ENCODE measurements at regions not wholly inside any gene's neighbourhood (a gene's known extent, or its start where the extent isn't known, plus 50 kb on each side); places are given as distances from the start of the nearest gene placed in this dataset.

DNA sequence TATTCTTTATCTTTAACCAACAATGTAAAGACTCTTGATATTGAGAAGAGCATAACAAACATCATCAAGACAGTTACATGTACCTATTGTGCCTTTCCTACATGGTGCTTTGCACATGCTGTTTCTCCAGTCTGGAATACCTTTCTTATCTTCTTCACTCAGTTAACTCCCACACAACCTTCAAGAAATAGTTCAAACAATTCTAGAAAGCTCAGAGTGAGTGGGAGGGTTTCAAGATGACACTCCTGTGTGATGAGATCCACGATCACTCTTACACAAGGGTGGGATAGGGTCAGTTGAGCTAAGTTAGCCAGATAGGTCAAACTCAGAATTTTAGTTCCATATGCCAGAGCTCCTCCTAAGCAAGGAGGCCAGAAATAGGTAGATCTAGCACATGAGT, 915.5 kb downstream of the NR2F1-AS1 start:
- H3K27ac ChIP-seq (ENCODE audit: low read length in 2 of 2): no peak overlapping the region
- no peak overlapping the region for H3K9ac ChIP-seq (ENCODE audit: low read length)
- no peak for ATAC-seq (ENCODE audit: low read depth)
- TF ChIP-seq EZH2 (IDR thresholded peaks at IDR 0.05; ENCODE audit: borderline replicate concordance, insufficient read depth, low read depth, low read length, poor library complexity, severe bottlenecking): no peak
- TF ChIP-seq, protein P1, sequence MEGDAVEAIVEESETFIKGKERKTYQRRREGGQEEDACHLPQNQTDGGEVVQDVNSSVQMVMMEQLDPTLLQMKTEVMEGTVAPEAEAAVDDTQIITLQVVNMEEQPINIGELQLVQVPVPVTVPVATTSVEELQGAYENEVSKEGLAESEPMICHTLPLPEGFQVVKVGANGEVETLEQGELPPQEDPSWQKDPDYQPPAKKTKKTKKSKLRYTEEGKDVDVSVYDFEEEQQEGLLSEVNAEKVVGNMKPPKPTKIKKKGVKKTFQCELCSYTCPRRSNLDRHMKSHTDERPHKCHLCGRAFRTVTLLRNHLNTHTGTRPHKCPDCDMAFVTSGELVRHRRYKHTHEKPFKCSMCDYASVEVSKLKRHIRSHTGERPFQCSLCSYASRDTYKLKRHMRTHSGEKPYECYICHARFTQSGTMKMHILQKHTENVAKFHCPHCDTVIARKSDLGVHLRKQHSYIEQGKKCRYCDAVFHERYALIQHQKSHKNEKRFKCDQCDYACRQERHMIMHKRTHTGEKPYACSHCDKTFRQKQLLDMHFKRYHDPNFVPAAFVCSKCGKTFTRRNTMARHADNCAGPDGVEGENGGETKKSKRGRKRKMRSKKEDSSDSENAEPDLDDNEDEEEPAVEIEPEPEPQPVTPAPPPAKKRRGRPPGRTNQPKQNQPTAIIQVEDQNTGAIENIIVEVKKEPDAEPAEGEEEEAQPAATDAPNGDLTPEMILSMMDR (IDR thresholded peaks at IDR 0.05): no peak
- H3K36me3 ChIP-seq (replicated peaks in 1 of 2; ENCODE audit: control extremely low read depth in 1 of 2, control insufficient read depth in 1 of 2, extremely low read depth in 1 of 2, insufficient read depth in 2 of 2, low read length in 1 of 2): no peaks in the 10 kb centered on the region
- no peaks in the 10 kb centered on the region for H3K79me2 ChIP-seq (ENCODE audit: control insufficient read depth, insufficient read depth, low read length)
- no peaks in the 10 kb centered on the region for H3K4me1 Mint-ChIP-seq
- no peaks in the 10 kb centered on the region for H3K4me1 ChIP-seq (ENCODE audit: control insufficient read depth in 2 of 2, insufficient read depth in 2 of 2, low read length in 2 of 2)
- no peaks in the 10 kb centered on the region for H3K27me3 ChIP-seq (replicated peaks in 1 of 4; ENCODE audit: control extremely low read depth in 1 of 4, control insufficient read depth in 3 of 4, insufficient read depth in 4 of 4, low read length in 3 of 4)
- H3K9me3 ChIP-seq (ENCODE audit: control extremely low read depth in 1 of 3, control insufficient read depth in 2 of 3, insufficient read depth in 1 of 3, low read length in 2 of 3): no peaks in the 10 kb centered on the region
- H3K4me2 ChIP-seq (replicated peaks; ENCODE audit: low read depth, low read length, poor library complexity, severe bottlenecking): no peak overlapping the region
- peaks cover 6% of the 10 kb centered on the region for H3K9me3 Mint-ChIP-seq (ENCODE audit: insufficient read depth)
- H2AFZ ChIP-seq (ENCODE audit: insufficient read depth, low read depth, low read length, poor library complexity, severe bottlenecking): no peak overlapping the region
- CTCF ChIA-PET: no interaction called here
- H4K20me1 ChIP-seq (ENCODE audit: control insufficient read depth, insufficient read depth, low read length, poor library complexity, severe bottlenecking): no peaks in the 10 kb centered on the region
- WGBS (ENCODE audit: insufficient coverage): no CpG with 5 or more reads among the region's 1 CpG
- no peak overlapping the region for H3K27ac Mint-ChIP-seq
- POLR2A ChIA-PET: no interaction called here
- no peak overlapping the region for H3K4me3 ChIP-seq (ENCODE audit: control extremely low read depth in 1 of 5, extremely low read depth in 1 of 5, insufficient read depth in 1 of 5, low read depth in 2 of 5, low read length in 4 of 5)
- no peaks in the 10 kb centered on the region for H3K27me3 Mint-ChIP-seq
- H3K4me3 Mint-ChIP-seq: no peak overlapping the region
- DNase-seq: no peak
- intact Hi-C loops (cut with micrococcal nuclease): no loop called here

GRCh38 chr5:92662741-92663140, 918.3 kb downstream of the NR2F1-AS1 start:
- Histone ChIP-seq H3K27ac (ENCODE audit: low read length in 2 of 2) (no peak overlapping the region), H3K4me3 (ENCODE audit: control extremely low read depth in 1 of 5, extremely low read depth in 1 of 5, insufficient read depth in 1 of 5, low read depth in 2 of 5, low read length in 4 of 5) (no peak overlapping the region), H3K79me2 (ENCODE audit: control insufficient read depth, insufficient read depth, low read length) (no peaks in the 10 kb centered on the region), H3K36me3 (replicated peaks in 1 of 2; ENCODE audit: control extremely low read depth in 1 of 2, control insufficient read depth in 1 of 2, extremely low read depth in 1 of 2, insufficient read depth in 2 of 2, low read length in 1 of 2) (no peaks in the 10 kb centered on the region), H3K27me3 (replicated peaks in 1 of 4; ENCODE audit: control extremely low read depth in 1 of 4, control insufficient read depth in 3 of 4, insufficient read depth in 4 of 4, low read length in 3 of 4) (no peaks in the 10 kb centered on the region), H3K9me3 (ENCODE audit: control extremely low read depth in 1 of 3, control insufficient read depth in 2 of 3, insufficient read depth in 1 of 3, low read length in 2 of 3) (no peaks in the 10 kb centered on the region), H3K9ac (ENCODE audit: low read length) (no peak overlapping the region), H2AFZ (ENCODE audit: insufficient read depth, low read depth, low read length, poor library complexity, severe bottlenecking) (no peak overlapping the region), H3K4me2 (replicated peaks; ENCODE audit: low read depth, low read length, poor library complexity, severe bottlenecking) (no peak overlapping the region), H3K4me1 (ENCODE audit: control insufficient read depth in 2 of 2, insufficient read depth in 2 of 2, low read length in 2 of 2) (no peaks in the 10 kb centered on the region), H4K20me1 (ENCODE audit: control insufficient read depth, insufficient read depth, low read length, poor library complexity, severe bottlenecking) (no peaks in the 10 kb centered on the region)
- Mint-ChIP-seq H3K27me3 (no peaks in the 10 kb centered on the region), H3K27ac (no peak overlapping the region), H3K9me3 (ENCODE audit: insufficient read depth) (peaks cover 2% of the 10 kb centered on the region), H3K4me3 (no peak overlapping the region), H3K4me1 (no peaks in the 10 kb centered on the region)
- ATAC-seq (ENCODE audit: low read depth): no peak
- 64% methylated on average over 2 of the region's 3 CpGs for WGBS (ENCODE audit: insufficient coverage)
- CTCF ChIA-PET: no interaction called here
- POLR2A ChIA-PET: no interaction called here
- TF ChIP-seq EZH2 (IDR thresholded peaks at IDR 0.05; ENCODE audit: borderline replicate concordance, insufficient read depth, low read depth, low read length, poor library complexity, severe bottlenecking): no peak
- TF ChIP-seq, protein P1 (IDR thresholded peaks at IDR 0.05): no peak
- intact Hi-C loops (cut with micrococcal nuclease): no loop called here
- DNase-seq: no peak

Data from B cell (primary cell).